ENCODE measurements at regions not wholly inside any gene's neighbourhood (a gene's known extent, or its start where the extent isn't known, plus 50 kb on each side); places are given as distances from the start of the nearest gene placed in this dataset.

DNA sequence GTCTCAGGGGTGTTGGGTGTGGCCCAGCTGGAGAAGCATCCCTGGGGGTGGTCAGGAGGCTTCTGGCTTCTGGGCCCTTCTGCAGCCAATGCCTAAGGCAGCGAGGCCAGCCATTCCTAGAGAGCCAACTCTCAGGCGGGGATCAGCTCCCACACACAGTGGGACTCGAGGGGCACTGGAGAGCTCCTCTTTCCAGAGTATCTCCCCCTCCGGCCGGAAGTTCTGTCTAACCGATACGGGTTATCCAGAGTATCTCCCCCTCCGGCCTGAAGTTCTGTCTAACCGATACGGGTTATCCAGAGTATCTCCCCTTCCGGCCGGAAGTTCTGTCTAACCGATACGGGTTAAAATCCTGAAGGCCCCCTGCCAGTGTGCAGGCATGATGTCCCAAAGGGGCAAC lies 71.2 kb upstream of the B3GAT1 start:
- no peak for DNase-seq

DNA sequence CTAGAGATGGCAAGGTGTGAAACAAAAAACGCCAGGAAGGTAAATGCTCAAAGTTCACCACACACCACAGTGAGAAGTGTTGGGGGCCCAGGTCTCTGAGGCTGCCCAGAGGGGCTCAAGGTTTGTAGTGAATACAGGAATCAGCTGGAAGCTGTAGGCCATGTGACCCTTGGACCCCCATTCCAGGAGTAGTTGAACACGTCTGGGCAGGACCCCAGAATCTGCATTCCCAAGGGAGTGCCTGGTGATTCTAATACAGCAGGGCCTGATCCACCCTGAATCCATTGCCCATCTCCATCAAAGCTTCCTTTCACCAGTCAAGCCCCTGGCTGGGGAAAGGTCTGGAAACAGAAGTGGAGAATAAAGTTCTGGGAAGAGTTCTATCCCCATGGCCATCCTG lies 70.8 kb upstream of the B3GAT1 start:
- DNase-seq = no peak

DNA sequence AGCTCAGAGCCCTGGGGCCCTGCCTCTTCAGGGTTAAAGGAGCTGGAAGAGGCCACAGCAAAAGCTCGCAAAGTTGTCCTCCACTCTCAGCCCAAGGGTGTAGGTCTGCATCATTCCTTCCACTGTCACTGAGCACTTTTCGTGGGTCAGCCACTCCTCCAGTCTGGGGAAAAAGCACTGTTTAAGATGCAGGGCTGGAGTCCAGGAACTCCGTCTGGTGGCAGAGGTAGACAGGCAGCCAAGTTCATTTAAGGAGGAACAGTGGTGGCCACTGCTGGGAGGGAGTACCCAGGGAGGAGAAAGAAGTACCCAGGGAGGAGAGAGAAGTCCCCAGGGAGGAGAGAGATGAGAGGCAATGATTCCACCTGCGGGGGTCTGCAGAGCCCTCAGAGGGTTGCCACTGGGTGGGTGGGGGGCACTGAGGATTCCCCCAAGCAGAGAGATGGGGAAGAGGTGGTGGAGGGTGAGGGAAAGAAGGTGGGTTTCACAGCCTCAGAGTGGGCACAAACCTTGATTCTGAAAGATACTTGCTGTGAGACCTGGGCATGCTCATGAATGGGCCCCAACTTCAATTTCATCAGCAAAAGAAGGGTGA lies 70.0 kb upstream of the B3GAT1 start:
- no peak for DNase-seq

DNA sequence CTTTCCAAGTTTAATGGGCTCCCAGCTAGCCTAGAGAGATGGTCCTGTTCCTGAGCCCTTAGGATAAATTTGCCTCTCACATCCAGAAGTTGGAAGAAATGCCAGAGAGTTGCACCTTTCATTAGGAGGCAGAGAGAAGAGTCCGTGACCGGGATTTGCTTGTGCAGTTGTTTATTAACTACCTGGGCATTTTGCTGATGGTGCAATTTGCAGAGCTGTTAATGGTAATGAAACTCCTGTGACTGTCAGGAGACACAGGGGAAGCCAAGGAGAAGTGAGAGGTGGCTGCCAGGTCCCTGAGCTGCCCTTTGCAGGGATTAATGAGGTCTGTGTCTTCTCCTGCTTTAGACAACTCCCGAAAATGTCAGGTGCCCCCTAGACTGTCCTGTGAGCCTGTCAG lies 69.1 kb upstream of the B3GAT1 start:
- DNase-seq = no peak

DNA sequence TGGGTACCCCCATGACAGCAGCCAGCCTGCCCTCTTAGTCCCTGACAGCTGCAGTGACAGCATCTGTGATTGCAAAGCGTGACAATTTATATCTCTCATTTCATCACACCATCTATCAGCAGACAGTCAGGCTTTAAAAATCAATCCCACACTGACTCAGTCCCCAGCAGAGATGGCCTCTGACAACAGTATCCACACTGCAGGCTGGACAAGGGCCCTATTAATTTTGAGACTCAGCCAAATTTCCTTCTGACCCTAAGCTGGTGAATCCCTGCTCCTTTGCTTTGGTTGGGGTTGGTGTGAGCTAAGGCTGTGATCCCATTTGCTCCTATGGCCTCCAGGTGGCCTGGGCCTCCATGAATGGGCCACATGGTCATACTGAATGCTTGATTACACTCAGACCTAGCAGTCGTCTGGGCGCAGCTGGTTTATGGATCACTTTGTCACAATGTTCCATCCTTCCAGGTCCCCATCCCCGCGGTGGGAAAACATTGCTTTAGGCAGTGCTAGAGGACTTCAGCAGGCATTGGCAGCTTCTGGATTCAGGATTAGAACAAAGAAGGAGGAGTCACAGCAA lies 68.2 kb upstream of the B3GAT1 start:
- no peak for DNase-seq

DNA sequence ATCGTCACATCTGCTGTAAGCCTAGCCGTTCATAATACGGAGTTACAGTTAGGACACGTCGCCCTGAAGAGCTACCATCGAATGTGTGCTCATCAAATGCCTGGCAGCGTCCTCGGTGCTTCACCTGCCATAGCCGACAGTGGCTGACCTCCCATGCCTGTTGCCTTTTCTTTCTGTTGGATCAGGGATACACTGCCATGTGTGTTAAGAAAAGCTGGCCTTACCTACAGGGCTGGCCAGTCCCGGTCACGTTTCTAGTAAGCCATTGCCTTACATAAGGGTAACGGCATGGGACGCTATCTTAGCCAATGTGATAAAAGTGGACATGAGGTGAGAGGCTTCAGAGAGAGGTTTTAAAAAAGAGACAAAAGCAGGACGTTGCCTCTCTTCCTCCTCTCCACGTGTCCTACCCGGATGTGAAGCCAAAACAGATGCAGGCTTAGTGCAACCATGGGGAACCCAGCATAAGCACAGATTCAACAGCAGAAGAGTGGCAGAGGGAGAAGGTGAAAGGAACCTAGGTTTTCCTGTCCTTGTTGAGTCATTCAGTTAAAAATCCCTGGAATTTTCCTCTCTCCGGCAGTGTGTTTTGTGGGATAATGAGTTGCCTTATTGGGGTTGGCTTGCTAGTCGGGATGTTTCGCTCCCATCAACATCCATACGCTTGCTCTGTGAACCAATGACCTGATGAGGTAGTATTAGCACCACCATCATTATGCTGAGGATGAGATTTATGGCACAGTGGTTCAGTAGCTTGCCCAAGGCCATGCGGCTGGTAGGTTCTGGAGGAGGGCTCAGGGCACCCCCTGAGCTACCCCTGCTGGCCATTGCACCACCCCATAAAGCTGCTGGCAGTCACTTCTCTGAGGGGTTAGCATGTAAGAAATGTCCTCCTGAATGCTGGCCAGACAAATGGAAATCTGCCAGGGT lies 67.4 kb upstream of the B3GAT1 start:
- no peak for DNase-seq

DNA sequence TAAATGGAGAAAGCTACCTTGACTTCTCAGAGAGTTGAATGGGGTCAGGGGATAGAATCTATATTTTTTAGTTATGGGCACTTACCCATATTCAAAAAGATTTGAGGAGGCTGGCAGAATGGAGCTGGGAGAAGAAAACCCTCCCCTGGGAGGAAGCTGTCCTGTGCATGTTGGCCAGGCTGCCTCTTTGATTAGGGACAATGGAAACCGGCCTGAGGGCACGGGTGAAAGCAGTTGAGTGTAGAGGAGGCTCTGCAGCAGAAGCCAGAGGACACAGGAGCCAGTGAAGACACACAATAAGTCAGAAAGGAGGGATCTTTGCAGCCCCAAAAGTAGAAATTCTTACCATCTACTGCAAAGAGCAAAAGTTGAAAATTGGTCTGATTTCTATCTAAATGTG lies 66.6 kb upstream of the B3GAT1 start:
- DNase-seq = no peak

DNA sequence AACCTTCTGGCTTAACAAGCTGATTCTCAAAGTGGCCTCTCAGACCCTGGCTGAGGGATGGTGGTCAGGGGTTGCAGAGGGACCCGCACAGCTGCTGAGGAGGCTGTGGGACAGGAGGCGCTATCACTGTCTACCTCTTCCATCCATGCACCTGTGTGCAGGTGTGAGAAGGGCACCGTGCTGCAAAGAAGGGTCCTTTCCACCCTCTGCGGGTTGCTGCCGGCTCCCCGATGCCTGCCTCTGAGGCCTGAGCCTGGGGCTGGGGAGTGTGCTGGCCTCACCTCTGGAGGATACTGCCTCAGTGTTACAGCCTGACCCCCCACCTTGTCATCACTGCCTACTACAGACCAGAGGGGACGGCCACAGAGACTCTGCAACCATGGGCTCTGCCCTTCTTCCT lies 66.1 kb upstream of the B3GAT1 start:
- DNase-seq = no peak

DNA sequence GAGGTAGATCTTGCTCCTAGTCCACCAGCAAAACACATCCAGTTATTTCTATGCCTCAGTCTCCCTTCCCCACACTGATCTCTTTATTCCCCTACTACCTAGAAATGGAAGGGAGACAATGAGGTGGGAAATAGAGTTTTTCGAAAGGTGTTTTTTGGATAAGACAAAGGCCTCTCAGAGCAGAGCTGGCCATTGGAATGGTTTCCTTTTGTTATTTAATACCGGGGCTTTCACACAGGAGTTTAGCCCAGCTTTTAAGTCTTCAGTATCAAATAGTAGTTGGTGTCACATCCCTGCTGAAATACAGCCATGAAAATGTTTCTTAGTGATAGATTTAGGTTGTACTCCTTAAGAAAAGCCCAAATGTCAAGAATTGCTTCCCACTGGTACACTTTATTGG lies 65.4 kb upstream of the B3GAT1 start:
- no peak for DNase-seq

DNA sequence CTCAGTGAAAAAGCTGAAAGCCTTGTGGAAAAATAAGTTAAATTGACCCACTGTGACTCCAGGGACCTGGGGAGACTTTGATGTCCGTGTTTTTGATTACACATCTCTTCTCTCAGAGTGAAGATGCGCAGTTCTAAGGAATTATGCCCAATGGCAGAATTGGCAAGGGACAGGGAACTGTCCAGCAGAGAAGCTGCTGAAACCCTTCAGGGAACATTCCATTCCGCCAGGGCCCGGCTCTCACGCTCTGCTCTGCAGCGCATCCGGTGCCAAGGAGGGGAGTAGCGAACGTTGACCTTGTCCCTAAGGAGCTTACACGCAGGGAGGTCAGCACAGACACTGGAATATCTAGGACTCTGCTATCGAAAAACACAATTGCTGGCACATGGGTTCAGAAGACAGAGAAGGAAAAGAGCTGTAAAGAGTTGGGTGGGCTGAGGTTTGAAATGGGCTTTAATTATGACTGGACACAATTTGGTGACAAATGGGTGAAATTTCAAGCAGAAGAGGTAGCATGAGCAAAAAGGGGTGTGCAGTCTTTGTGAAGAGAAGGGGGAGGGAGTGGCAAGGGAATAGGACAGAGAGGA lies 64.5 kb upstream of the B3GAT1 start:
- no peak for DNase-seq

DNA sequence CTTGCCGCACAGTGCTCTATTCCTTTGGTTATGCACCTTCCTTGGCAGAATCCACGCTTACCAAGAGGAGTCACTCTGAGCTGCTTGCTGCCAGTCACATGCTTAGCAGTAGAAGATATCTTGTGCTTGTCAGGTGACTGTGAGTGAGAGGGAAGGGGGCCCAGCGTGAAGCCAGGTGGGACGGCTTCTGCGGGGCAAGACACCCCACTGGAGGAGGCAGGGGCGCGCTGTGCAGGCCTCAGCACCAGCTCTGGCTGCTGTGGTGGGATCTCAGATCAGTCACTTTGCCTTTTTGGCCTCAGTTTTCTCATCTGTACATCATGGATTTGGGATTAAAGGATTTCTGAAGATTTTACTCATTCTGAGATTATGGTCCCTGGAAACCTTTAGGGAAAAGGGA lies 63.9 kb upstream of the B3GAT1 start:
- DNase-seq = no peak

DNA sequence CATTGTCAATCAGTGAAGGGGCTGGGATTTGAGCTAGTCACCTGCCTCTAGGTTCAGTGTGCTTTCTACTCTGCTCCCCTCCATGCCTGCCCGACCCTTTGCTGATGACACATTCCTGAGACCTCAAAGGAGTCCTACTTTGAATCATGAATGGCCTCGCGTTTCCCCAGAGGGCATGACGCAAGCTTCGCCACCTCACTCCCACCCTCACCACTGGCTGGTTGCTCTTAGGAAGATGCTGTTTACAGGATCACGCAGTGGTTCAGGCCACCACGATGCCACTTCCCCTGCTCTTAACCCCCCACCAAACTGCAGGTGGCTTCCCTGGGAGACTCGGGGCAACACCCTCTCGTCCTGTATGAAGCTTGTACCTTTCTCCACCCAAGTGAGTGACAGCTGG lies 62.9 kb upstream of the B3GAT1 start:
- DNase-seq = no peak

DNA sequence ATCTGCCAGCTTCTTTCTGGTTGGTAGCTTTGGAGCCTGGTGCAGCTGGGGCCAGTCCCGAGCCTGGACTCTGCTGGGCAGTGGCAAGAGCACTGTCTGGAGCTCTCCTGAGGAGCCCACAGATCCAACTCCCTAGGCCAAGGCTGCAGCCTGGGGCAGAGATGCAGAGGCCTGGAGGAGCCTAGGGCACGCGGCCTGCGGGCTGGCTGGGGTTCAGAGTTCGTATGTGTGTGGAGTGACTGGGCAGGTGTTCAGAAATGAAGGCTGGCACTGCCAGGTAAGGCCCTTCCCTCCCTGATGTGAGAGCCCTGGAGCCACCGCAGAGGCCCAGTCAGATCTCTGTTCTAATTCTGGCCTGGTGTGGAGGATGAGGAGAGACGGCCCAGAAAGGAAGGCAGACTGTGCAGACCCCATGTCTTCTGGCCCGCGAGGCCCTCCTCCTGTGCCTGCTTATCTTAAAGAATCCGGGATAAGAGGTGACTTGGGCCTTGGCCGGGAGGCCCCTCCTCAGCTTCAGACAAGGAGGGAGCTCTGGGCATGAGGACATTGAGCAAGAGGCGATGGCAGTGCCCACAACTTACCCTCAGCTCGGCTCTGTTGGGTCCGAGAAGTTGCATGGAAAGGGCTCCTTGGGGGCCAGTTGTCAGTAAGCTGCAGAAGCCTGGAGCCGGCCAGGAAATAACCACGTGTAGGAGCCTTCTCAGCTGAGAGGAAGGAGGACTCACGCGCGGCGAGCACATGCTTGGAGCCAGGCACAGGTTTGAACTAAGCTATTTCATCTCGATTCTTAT lies 62.2 kb upstream of the B3GAT1 start:
- DNase-seq = no peak

DNA sequence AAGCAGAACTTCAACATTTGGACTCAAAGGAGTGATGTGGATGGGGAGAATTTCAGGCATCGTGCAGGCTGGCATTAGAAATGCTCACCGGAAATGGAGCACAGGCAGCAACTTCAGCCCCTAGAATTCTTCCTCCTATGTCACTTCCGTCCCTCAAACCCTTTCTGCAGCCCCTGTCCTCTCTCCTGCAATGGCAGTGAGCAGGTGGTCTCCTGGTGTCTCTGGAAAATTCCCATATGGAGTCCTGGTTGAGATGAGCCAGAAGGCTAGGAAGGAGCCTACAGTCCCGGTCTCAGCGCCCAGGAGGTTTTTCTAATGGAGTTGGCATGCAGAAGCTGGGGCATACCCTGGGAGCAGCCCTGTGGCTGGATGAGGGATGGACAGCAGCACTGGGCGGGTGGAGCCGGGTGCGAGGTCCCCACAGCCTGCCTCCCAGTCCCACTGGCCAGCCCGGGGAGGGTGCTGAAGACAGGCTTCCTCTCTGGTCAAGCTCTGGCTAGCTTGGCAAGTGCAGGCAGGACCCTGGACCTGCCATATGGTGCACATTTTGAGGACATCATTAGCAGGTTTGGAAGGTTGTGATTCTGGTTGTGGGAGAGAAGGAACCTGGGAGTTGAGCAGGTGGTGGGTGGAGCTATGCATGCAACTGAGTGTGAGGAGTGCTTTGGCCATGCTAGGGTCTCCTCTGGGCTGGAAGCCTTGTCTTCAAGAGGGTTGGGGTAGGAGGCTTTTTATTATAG lies 59.8 kb upstream of the B3GAT1 start:
- DNase-seq = no peak

DNA sequence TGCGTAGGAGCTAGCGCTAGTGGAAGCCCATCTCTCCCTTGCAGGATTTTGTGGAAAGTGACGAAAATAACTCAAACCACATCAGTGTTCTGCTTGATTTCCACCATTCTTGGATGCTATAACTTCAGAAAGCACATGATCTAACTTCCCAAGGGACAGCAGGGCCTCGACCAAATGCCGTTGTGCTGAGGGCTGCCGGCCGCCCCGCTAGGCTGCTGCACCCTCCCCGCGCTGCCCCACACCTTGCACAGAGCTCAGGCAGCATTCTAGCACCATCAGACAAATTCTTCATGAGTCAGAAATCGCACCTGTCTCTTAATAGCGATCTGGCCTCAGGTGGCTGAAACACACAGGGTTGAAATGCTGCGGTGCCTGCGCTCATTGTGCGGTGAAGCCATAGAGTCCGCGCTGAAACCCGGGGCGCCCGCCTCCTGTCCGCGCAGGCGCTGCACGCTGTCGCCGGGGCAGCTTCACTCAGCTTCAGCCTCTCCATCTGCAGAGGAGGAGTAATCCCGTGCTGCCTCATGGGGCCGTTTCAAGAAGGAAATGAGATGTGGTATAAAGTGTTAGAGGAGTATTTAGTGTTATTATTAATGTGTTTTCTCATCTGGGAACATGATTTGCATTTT lies 59.2 kb upstream of the B3GAT1 start:
- no peak for DNase-seq

DNA sequence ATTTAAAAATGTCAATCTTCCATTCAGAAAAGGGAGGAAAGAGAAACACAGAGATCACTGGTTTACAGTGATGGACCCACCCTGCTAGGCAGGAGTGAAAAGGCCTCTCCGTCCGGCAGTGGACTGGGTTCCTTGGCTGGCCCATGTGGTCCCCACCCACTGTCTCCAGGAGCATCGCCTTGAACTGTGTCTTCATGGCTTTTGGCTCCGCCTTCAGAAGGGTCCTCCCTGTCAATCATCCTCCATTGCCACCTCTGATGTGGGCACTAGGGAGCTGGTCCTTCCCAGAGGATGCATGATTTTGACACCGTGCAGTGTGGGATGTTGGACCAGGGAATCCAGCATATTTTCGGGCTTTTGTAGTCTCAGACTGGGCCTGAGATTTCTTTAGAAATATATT lies 58.2 kb upstream of the B3GAT1 start:
- DNase-seq = no peak

DNA sequence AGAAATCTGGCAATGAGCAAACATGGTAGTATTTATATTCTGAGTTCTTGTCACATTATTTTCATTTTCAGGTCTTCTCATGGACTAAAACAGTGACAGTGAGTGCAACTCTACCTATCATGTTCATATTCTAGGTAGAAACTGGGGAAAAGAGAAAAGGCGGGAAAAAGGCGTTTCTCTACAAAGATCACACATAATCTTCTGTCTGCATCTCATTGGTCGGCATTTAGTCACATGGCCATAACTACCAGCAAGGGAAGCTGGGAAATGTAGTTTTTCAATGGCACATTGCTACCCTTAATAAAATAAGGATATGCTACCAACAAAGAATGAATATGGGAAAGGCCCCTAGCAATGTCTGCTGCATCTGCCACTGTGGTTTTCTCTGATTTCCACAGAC lies 57.6 kb upstream of the B3GAT1 start:
- no peak for DNase-seq

DNA sequence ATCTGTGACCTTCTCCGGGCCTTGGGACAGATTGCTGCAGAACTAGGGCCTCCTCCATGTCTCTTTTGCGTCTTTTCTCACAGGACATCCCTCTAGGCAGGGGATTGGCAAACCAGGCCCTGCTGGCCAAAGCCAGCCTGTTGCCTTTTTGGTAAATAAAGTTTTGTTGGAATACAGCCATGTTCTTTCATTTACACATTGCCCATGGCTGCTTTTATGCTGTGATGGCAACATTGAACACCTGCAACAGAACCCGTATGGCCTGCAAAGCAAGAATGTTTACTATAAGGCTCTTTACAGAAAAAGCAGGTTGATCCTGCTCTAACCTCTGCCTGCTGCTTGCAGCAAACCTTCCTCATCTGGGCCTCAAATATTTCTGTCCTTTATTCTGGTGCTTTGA lies 56.8 kb upstream of the B3GAT1 start:
- DNase-seq = no peak

DNA sequence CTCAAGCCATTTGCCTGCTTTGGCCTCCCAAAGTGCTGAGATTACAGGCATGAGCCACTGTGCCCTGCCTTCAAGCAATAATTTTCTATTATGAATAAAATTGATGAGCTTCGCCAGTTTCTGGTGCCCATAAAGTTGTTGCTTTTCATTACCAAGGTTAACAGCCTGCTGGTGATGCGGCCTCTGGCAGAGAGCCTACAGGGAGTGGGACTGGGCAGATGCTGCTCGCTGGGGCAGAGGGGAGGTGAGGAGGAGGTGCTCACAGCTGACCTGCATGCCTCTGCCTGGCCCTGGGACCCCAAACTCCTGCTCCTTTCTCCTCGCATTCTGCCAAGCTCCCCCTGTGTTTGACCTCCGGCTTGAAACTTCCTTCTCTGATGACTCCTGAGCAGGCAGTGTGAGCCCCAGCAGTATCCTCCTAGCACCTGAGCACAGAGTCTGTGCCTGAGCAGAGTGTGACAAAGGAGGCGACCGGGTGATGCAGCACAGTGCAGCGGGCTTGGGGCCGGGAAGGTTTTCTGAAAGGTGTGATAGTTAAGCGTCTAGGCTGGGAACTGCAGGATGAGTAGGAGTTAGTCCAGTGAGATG lies 56.1 kb upstream of the B3GAT1 start:
- no peak for DNase-seq

DNA sequence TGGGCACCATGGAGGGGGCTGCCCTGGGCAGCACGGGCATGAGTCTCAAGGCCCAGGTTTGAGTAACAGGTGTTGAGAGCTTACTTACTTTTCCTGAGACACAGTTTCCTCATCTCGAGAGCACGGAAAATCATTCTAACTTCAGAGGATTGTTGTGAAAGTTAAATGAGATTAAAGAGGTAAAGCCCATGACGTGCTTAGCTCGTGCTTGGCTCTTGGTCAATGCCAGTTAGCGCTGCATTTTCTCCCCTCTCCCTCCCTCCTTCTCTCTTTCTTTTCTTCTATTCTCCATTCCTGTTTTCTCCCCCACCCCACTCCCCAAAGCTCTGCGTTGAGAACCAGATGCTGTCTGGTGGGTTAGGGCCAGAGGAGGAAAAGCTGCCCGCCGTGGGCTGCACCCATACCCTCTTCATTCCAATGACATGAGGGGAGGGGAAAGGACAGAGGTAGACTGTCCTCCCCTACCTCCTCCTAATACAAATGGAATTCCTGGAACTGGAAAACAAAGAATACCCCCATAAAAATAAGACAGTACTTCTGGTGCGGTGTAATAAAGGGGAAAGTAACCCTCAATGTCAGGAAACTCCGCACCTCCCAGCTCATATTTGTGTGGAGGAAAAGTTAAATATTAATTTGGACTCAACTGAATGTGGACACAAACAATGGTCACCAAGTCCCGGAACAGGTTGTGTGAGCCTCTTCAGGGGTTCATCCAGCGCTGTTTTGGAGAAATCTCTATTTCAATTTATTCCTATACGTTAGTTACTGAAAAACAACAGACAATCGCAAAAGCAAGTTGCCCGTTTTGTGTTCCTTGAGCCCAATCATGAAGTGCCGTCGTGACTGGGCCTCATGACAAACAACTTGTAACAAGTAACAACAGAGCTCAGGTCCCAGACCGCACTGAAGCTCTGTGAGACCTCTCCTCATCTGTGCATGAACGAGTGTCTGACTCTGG lies 54.8 kb upstream of the B3GAT1 start:
- DNase-seq = no peak

Data from T-helper 1 cell (primary cell).